Astrocyte (in vitro differentiated cells and primary cell): ENCODE measurements at regions not wholly inside any gene's neighbourhood (a gene's known extent, or its start where the extent isn't known, plus 50 kb on each side); places are given as distances from the start of the nearest gene placed in this dataset.

Source experiments
- DNase-seq: peaks from one replicate; pipeline ENCODE4 v3.0.0-alpha.2; 2010; ENCODE audit warnings: low read depth
- FAIRE-seq: peaks from 2 replicates; lab custom pipeline; 2011; peaks lifted over from hg19 to GRCh38; lab: Jason Lieb, UNC
- H2AFZ ChIP-seq: 2 replicates; pipeline ENCODE4 v1.6.0; 2012; ENCODE audit warnings: low read depth, low read length, inconsistent platforms
- H3K27ac ChIP-seq: 2 replicates; pipeline ENCODE4 v1.5.1; 2011; ENCODE audit warnings: low read depth, low read length, inconsistent platforms
- H3K27me3 ChIP-seq: 2 replicates; pipeline ENCODE4 v1.6.0; 2011; ENCODE audit warnings: low read length, inconsistent platforms; ENCODE audit not compliant: insufficient read depth
- H3K36me3 ChIP-seq: 2 replicates; pipeline ENCODE4 v1.5.1; 2011; ENCODE audit warnings: low read length, inconsistent platforms; ENCODE audit not compliant: insufficient read depth
- H3K4me1 ChIP-seq: 2 replicates; pipeline ENCODE4 v1.5.1; 2011; ENCODE audit warnings: low read length, inconsistent platforms; ENCODE audit not compliant: insufficient read depth
- H3K4me2 ChIP-seq: 2 replicates; pipeline ENCODE4 v1.6.0; 2012; ENCODE audit warnings: low read length, inconsistent platforms
- H3K4me3 ChIP-seq: 2 replicates; pipeline ENCODE4 v1.5.1; 2011; ENCODE audit warnings: low read depth, mild to moderate bottlenecking, low read length, inconsistent platforms; ENCODE audit not compliant: insufficient read depth
- H3K79me2 ChIP-seq: 2 replicates; pipeline ENCODE4 v1.6.0; 2012; ENCODE audit warnings: mild to moderate bottlenecking, low read length, inconsistent platforms; ENCODE audit not compliant: insufficient read depth
- H3K9ac ChIP-seq: 2 replicates; pipeline ENCODE4 v1.6.0; 2012; ENCODE audit warnings: mild to moderate bottlenecking, low read length, inconsistent platforms
- H3K9me3 ChIP-seq: 2 replicates; pipeline ENCODE4 v1.5.1; 2012; ENCODE audit warnings: low read depth, mild to moderate bottlenecking, low read length, inconsistent platforms; ENCODE audit not compliant: insufficient read depth
- H4K20me1 ChIP-seq: 2 replicates; pipeline ENCODE4 v1.6.0; 2012; ENCODE audit warnings: low read length, inconsistent platforms; ENCODE audit not compliant: insufficient read depth
- H3K27ac Mint-ChIP-seq: one replicate; pipeline ENCODE4 v1.8.0; 2021; ENCODE audit warnings: mild to moderate bottlenecking, mixed read lengths; ENCODE audit not compliant: unreplicated experiment
- H3K27me3 Mint-ChIP-seq: one replicate; pipeline ENCODE4 v1.8.0; 2021; ENCODE audit warnings: low read depth, mixed read lengths; ENCODE audit not compliant: unreplicated experiment
- H3K36me3 Mint-ChIP-seq: one replicate; pipeline ENCODE4 v1.8.0; 2021; ENCODE audit warnings: low read depth, mixed read lengths; ENCODE audit not compliant: unreplicated experiment
- H3K4me1 Mint-ChIP-seq: one replicate; pipeline ENCODE4 v1.8.0; 2021; ENCODE audit warnings: low read depth, mixed read lengths; ENCODE audit not compliant: unreplicated experiment
- H3K4me3 Mint-ChIP-seq: one replicate; pipeline ENCODE4 v1.8.0; 2021; ENCODE audit warnings: mild to moderate bottlenecking, moderate library complexity, mixed read lengths; ENCODE audit not compliant: unreplicated experiment
- H3K9me3 Mint-ChIP-seq: one replicate; pipeline ENCODE4 v1.8.0; 2021; ENCODE audit warnings: mild to moderate bottlenecking, mixed read lengths; ENCODE audit not compliant: unreplicated experiment
- CTCF ChIP-seq: IDR thresholded peaks from 2 replicates; pipeline ENCODE4 v1.5.1; 2011; ENCODE audit warnings: low read depth, mild to moderate bottlenecking, inconsistent platforms, low read length, moderate library complexity; ENCODE audit not compliant: insufficient read depth
- EZH2 ChIP-seq: IDR thresholded peaks from 2 replicates; pipeline ENCODE4 v1.6.1; 2012; ENCODE audit warnings: mild to moderate bottlenecking, low read length, inconsistent platforms; ENCODE audit not compliant: insufficient read depth

- H3K36me3 ChIP-seq: no peaks in the 10 kb centered on the region
- no peak overlapping the region for H3K9ac ChIP-seq
- H3K27me3 Mint-ChIP-seq: peaks cover 3% of the 10 kb centered on the region
- no peak overlapping the region for H3K27ac ChIP-seq
- no peaks in the 10 kb centered on the region for H3K9me3 ChIP-seq
- TF ChIP-seq CTCF (no peak), EZH2 (no peak)
- H3K27me3 ChIP-seq: peaks cover 4% of the 10 kb centered on the region
- no peak overlapping the region for H3K27ac Mint-ChIP-seq
- no peaks in the 10 kb centered on the region for H3K36me3 Mint-ChIP-seq
- H3K4me3 Mint-ChIP-seq: no peak overlapping the region
- no peaks in the 10 kb centered on the region for H4K20me1 ChIP-seq
- H3K4me1 Mint-ChIP-seq: no peaks in the 10 kb centered on the region
- no peaks in the 10 kb centered on the region for H3K79me2 ChIP-seq
- no peaks in the 10 kb centered on the region for H3K4me1 ChIP-seq
- no peak for FAIRE-seq
- DNase-seq: no peak
- no peak overlapping the region for H2AFZ ChIP-seq
- H3K4me2 ChIP-seq: no peak overlapping the region
- no peaks in the 10 kb centered on the region for H3K9me3 Mint-ChIP-seq
- H3K4me3 ChIP-seq: no peak overlapping the region
Observed at GRCh38 chr1:147472489-147472888, 68.8 kb upstream of the BCL9 start.

GRCh38 chr1:147472966-147473732 is 68.2 kb upstream of the BCL9 start:
- no peak for TF ChIP-seq CTCF
- Mint-ChIP-seq H3K36me3 (no peaks in the 10 kb centered on the region), H3K4me1 (no peaks in the 10 kb centered on the region), H3K27ac (no peak overlapping the region), H3K9me3 (no peaks in the 10 kb centered on the region), H3K4me3 (no peak overlapping the region), H3K27me3 (peaks cover 3% of the 10 kb centered on the region)
- Histone ChIP-seq H3K9me3 (no peaks in the 10 kb centered on the region), H3K9ac (no peak overlapping the region), H3K4me3 (no peak overlapping the region), H3K4me1 (no peaks in the 10 kb centered on the region), H2AFZ (no peak overlapping the region), H3K79me2 (no peaks in the 10 kb centered on the region), H3K27ac (no peak overlapping the region), H3K36me3 (no peaks in the 10 kb centered on the region), H4K20me1 (no peaks in the 10 kb centered on the region), H3K4me2 (no peak overlapping the region), H3K27me3 (peaks cover 4% of the 10 kb centered on the region)
- no peak for FAIRE-seq
- no peak for DNase-seq

- TF ChIP-seq CTCF (no peak), EZH2 (no peak)
- H3K27me3 ChIP-seq: peaks cover 4% of the 10 kb centered on the region
- Mint-ChIP-seq H3K4me3 (no peak overlapping the region), H3K9me3 (no peaks in the 10 kb centered on the region), H3K4me1 (no peaks in the 10 kb centered on the region), H3K36me3 (no peaks in the 10 kb centered on the region), H3K27ac (no peak overlapping the region), H3K27me3 (peaks cover 3% of the 10 kb centered on the region)
- no peak for FAIRE-seq
- H3K36me3 ChIP-seq: no peaks in the 10 kb centered on the region
- H3K9me3 ChIP-seq: no peaks in the 10 kb centered on the region
- H2AFZ ChIP-seq: no peak overlapping the region
- H3K79me2 ChIP-seq: no peaks in the 10 kb centered on the region
- no peaks in the 10 kb centered on the region for H4K20me1 ChIP-seq
- H3K27ac ChIP-seq: no peak overlapping the region
- no peak for DNase-seq
- no peak overlapping the region for H3K9ac ChIP-seq
- no peak overlapping the region for H3K4me2 ChIP-seq
- no peak overlapping the region for H3K4me3 ChIP-seq
- no peaks in the 10 kb centered on the region for H3K4me1 ChIP-seq
Observed at GRCh38 chr1:147473733-147474049, 67.6 kb upstream of the BCL9 start.
